Thyroid gland (tissue), 4 donors: ENCODE measurements at regions not wholly inside any gene's neighbourhood (a gene's known extent, or its start where the extent isn't known, plus 50 kb on each side); places are given as distances from the start of the nearest gene placed in this dataset.

Experiments used
- DNase-seq, 2 donors: peaks; one replicate each; pipeline ENCODE4 v3.0.0-alpha.2; 2019
- H3K27ac ChIP-seq, 3 donors: fragments of 200-600 bp; sonication (generic); 1 replicate in 2 of 3; 2 replicates in 1 of 3; pipeline ENCODE4 v1.5.1; 2016 to 2019; ENCODE audit warnings: mild to moderate bottlenecking in 1 of 3, moderate library complexity in 1 of 3
- H3K27me3 ChIP-seq: fragments of 200-600 bp; sonication (generic); one replicate; pipeline ENCODE4 v1.5.1; 2019
- H3K36me3 ChIP-seq, 2 donors: fragments of 200-600 bp; sonication (generic); one replicate each; pipeline ENCODE4 v1.5.1; 2016 to 2019
- H3K4me1 ChIP-seq, 2 donors: fragments of 200-600 bp; sonication (generic); one replicate each; pipeline ENCODE4 v1.5.1; 2017 to 2019
- H3K4me3 ChIP-seq, 3 donors: fragments of 200-600 bp; sonication (generic); replicated peaks in 1 of 3; 1 replicate in 2 of 3; 2 replicates in 1 of 3; pipeline ENCODE4 v1.5.1; 2016; ENCODE audit warnings: mild to moderate bottlenecking in 1 of 3
- H3K9me3 ChIP-seq: fragments of 200-600 bp; sonication (generic); one replicate; pipeline ENCODE4 v1.5.1; 2017
- CTCF ChIP-seq, 6 experiments: fragments of 200-600 bp in 3 of 6; fragments of 450-650 bp in 3 of 6; sonication (generic) in 3 of 6; IDR thresholded peaks; one replicate each; pipeline ENCODE4 v1.5.1; 2016 to 2019; ENCODE audit warnings: antibody characterized with exemption in 6 of 6, mild to moderate bottlenecking in 2 of 6, inconsistent platforms in 1 of 6, moderate library complexity in 1 of 6
- POLR2A ChIP-seq, 2 donors: fragments of 450-650 bp; IDR thresholded peaks; one replicate each; pipeline ENCODE4 v1.6.1; 2017; ENCODE audit warnings: antibody characterized with exemption in 2 of 2, mild to moderate bottlenecking in 2 of 2, moderate library complexity in 1 of 2
- WGBS, 2 donors: methylation state at CpG; one replicate each; pipeline ENCODE4 v1.1.5; 2017; 5-methylcytosine and 5-hydroxymethylcytosine counted together
- intact Hi-C: fragments of 100-400 bp; cut with DNase I; formaldehyde crosslinking; loops from one replicate; pipeline ENCODE4 v1.15.1; 2023

GRCh38 chr4:166153548-166153947 is 280.5 kb downstream of the TLL1 start:
- Histone ChIP-seq H3K9me3 (no peaks in the 10 kb centered on the region), H3K36me3 (no peaks in the 10 kb centered on the region), H3K4me3 (no peak overlapping the region), H3K4me1 (no peaks in the 10 kb centered on the region), H3K27ac (no peak overlapping the region), H3K27me3 (no peaks in the 10 kb centered on the region)
- no peak for TF ChIP-seq POLR2A (IDR thresholded peaks at IDR 0.05)
- DNase-seq = no peak
- intact Hi-C loops = no loop called here

- no peaks in the 10 kb centered on the region for H3K9me3 ChIP-seq
- H3K27ac ChIP-seq = no peak overlapping the region
- H3K27me3 ChIP-seq = no peaks in the 10 kb centered on the region
- DNase-seq = no peak
- intact Hi-C loops = no loop called here
- TF ChIP-seq CTCF (IDR thresholded peaks at IDR 0.05) = no peak
- no peaks in the 10 kb centered on the region for H3K4me1 ChIP-seq
- H3K36me3 ChIP-seq = no peaks in the 10 kb centered on the region
- no peak overlapping the region for H3K4me3 ChIP-seq
- WGBS, 2 donors = 64 to 71% methylated on average over 4 of the region's 4 CpGs
These were observed 289.3 kb downstream of the TLL1 start for GRCh38 chr4:166162327-166162726.

GRCh38 chr4:166165829-166166420 is 292.9 kb downstream of the TLL1 start:
- H3K4me1 ChIP-seq = no peaks in the 10 kb centered on the region
- intact Hi-C loops = no loop called here

GRCh38 chr4:166169111-166169510 is 296.1 kb downstream of the TLL1 start:
- DNase-seq = no peak
- intact Hi-C loops = no loop called here
- no peaks in the 10 kb centered on the region for H3K27me3 ChIP-seq
- no peaks in the 10 kb centered on the region for H3K9me3 ChIP-seq
- no peaks in the 10 kb centered on the region for H3K4me1 ChIP-seq
- H3K4me3 ChIP-seq = no peak overlapping the region
- TF ChIP-seq POLR2A (IDR thresholded peaks at IDR 0.05) (no peak), CTCF (IDR thresholded peaks at IDR 0.05) (no peak)
- H3K36me3 ChIP-seq = no peaks in the 10 kb centered on the region
- WGBS, 2 donors = 58 to 59% methylated on average over 3 of the region's 3 CpGs
- no peak overlapping the region for H3K27ac ChIP-seq

More at GRCh38 chr4:166165829-166166420, 292.9 kb downstream of the TLL1 start:
- 3% methylated on average over 7 of the region's 7 CpGs for WGBS, 2 donors
- H3K36me3 ChIP-seq = no peaks in the 10 kb centered on the region
- peak; percentile 2 to 4 for DNase-seq
- no peaks in the 10 kb centered on the region for H3K27me3 ChIP-seq
- no peak overlapping the region for H3K27ac ChIP-seq
- TF ChIP-seq POLR2A (IDR thresholded peaks at IDR 0.05) (no peak), CTCF (IDR thresholded peaks at IDR 0.05) (peak; percentile 30 to 76 (median 58))
- no peak overlapping the region for H3K4me3 ChIP-seq
- no peaks in the 10 kb centered on the region for H3K9me3 ChIP-seq

- H3K36me3 ChIP-seq = no peaks in the 10 kb centered on the region
- no peak overlapping the region for H3K4me3 ChIP-seq
- DNase-seq = no peak
- no peaks in the 10 kb centered on the region for H3K27me3 ChIP-seq
- intact Hi-C loops = no loop called here
- H3K4me1 ChIP-seq = no peaks in the 10 kb centered on the region
- no peak for TF ChIP-seq POLR2A (IDR thresholded peaks at IDR 0.05)
- H3K27ac ChIP-seq = no peak overlapping the region
- no peaks in the 10 kb centered on the region for H3K9me3 ChIP-seq
- WGBS, 2 donors = 38 to 77% methylated on average over 2 of the region's 2 CpGs
These were observed 299.6 kb downstream of the TLL1 start for GRCh38 chr4:166172619-166173018.

- no peak for DNase-seq
- Histone ChIP-seq H3K36me3 (no peaks in the 10 kb centered on the region), H3K4me1 (no peaks in the 10 kb centered on the region), H3K9me3 (no peaks in the 10 kb centered on the region), H3K27me3 (no peaks in the 10 kb centered on the region), H3K4me3 (no peak overlapping the region), H3K27ac (no peak overlapping the region)
- 80 to 82% methylated on average over 4 of the region's 4 CpGs for WGBS, 2 donors
- no peak for TF ChIP-seq CTCF (IDR thresholded peaks at IDR 0.05)
- TF ChIP-seq POLR2A (IDR thresholded peaks at IDR 0.05) = no peak
- intact Hi-C loops = no loop called here
These were observed 301.9 kb downstream of the TLL1 start for GRCh38 chr4:166174717-166175490.
